NT2/D1 (cell line): ENCODE measurements at regions not wholly inside any gene's neighbourhood (a gene's known extent, or its start where the extent isn't known, plus 50 kb on each side); places are given as distances from the start of the nearest gene placed in this dataset.

Source experiments
- SUZ12 ChIP-seq: IDR thresholded peaks from 2 replicates; pipeline ENCODE4 v1.6.1; 2011; ENCODE audit not compliant: insufficient read length, insufficient read depth; ENCODE audit errors: extremely low read depth
- YY1 ChIP-seq: IDR thresholded peaks from 2 replicates; pipeline ENCODE4 v1.6.1; 2011; ENCODE audit not compliant: insufficient read length, insufficient read depth
- ZNF274 ChIP-seq: IDR thresholded peaks from 2 replicates; pipeline ENCODE4 v1.6.1; 2011; ENCODE audit warnings: mild to moderate bottlenecking, low read depth, low read length

DNA sequence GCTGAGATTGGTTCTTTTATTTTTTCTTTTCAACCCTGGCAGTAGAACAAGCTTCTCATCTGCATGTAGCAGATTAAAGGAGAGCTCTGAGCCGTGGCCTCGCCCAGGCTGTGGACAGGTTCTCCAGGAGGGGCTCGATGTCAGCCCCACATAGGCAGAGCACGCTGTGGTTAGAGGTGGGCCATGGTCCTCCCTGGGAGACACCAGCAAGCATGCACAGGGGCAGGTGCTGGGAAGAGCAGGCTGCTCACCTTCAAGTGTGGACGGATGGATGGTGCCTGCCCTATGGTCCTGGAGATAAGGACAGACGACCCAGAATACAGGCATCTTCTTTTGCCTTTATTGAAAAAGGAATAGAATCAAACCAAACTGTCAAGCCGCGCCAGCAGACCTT is 634.8 kb downstream of the BRD1 start:
- no peak for TF ChIP-seq ZNF274
- no peak for TF ChIP-seq YY1
- TF ChIP-seq SUZ12 = no peak
